ENCODE measurements at regions not wholly inside any gene's neighbourhood (a gene's known extent, or its start where the extent isn't known, plus 50 kb on each side); places are given as distances from the start of the nearest gene placed in this dataset.
"Not testable (repeated sequence)": the region's sequence is repeated elsewhere in the genome, so short reads cannot be mapped to it uniquely, and the experiment has no call there.

- not testable (repeated sequence) for DNase-seq
These were observed 66.2 kb downstream of the SYT15 start for GRCh38 chr10:46645110-46645509.

GRCh38 chr10:46646132-46646531 lies 67.2 kb downstream of the SYT15 start:
- not testable (repeated sequence) for DNase-seq

- not testable (repeated sequence) for DNase-seq
These were observed 72.0 kb downstream of the SYT15 start for GRCh38 chr10:46650967-46651366.

GRCh38 chr10:46657437-46657836 lies 78.5 kb downstream of the SYT15 start:
- not testable (repeated sequence) for DNase-seq

GRCh38 chr10:46660027-46660834 lies 81.3 kb downstream of the SYT15 start:
- DNase-seq, result not testable (repeated sequence)

GRCh38 chr10:46660835-46661164 lies 81.9 kb downstream of the SYT15 start:
- not testable (repeated sequence) for DNase-seq

GRCh38 chr10:46665536-46665935 lies 86.6 kb downstream of the SYT15 start:
- not testable (repeated sequence) for DNase-seq

GRCh38 chr10:46668357-46668997 lies 89.5 kb downstream of the SYT15 start:
- DNase-seq, result not testable (repeated sequence)

GRCh38 chr10:46677836-46678435 lies 99.0 kb downstream of the SYT15 start:
- DNase-seq, result not testable (repeated sequence)

- DNase-seq, result not testable (repeated sequence)
These were observed 112.5 kb downstream of the SYT15 start for GRCh38 chr10:46691397-46691796.

- not testable (repeated sequence) for DNase-seq
These were observed 114.3 kb downstream of the SYT15 start for GRCh38 chr10:46693218-46693617.

GRCh38 chr10:46717264-46717663 lies 138.3 kb downstream of the SYT15 start:
- not testable (repeated sequence) for DNase-seq

- not testable (repeated sequence) for DNase-seq
These were observed 139.1 kb downstream of the SYT15 start for GRCh38 chr10:46718014-46718413.

- DNase-seq, result not testable (repeated sequence)
These were observed 141.5 kb downstream of the SYT15 start for GRCh38 chr10:46720386-46720785.

- not testable (repeated sequence) for DNase-seq
These were observed 142.0 kb downstream of the SYT15 start for GRCh38 chr10:46720811-46721518.

- not testable (repeated sequence) for DNase-seq
These were observed 145.3 kb downstream of the SYT15 start for GRCh38 chr10:46724258-46724657.

GRCh38 chr10:46728359-46728758 lies 149.4 kb downstream of the SYT15 start:
- DNase-seq, result not testable (repeated sequence)

GRCh38 chr10:46730729-46731128 lies 151.8 kb downstream of the SYT15 start:
- DNase-seq, result not testable (repeated sequence)

- not testable (repeated sequence) for DNase-seq
These were observed 154.8 kb downstream of the SYT15 start for GRCh38 chr10:46733635-46734261.

- DNase-seq, result not testable (repeated sequence)
These were observed 155.3 kb downstream of the SYT15 start for GRCh38 chr10:46734262-46734642.

GRCh38 chr10:46739919-46740318 lies 161.0 kb downstream of the SYT15 start:
- DNase-seq, result not testable (repeated sequence)

- DNase-seq, result not testable (repeated sequence)
These were observed 161.4 kb downstream of the SYT15 start for GRCh38 chr10:46740368-46740767.

GRCh38 chr10:46749003-46749402 lies 162.2 kb upstream of the PTPN20 start:
- DNase-seq, result not testable (repeated sequence)
